GM23338 (cell line): ENCODE measurements at regions not wholly inside any gene's neighbourhood (a gene's known extent, or its start where the extent isn't known, plus 50 kb on each side); places are given as distances from the start of the nearest gene placed in this dataset.
"Not testable (repeated sequence)": the region's sequence is repeated elsewhere in the genome, so short reads cannot be mapped to it uniquely, and the experiment has no call there.

ENCODE experiments used
- CREB1 ChIP-seq: fragments of 250-450 bp; sonication (Bioruptor Pico); IDR thresholded peaks from 2 replicates; pipeline ENCODE4 v1.5.0; 2020; ENCODE audit warnings: low read depth, mild to moderate bottlenecking, moderate library complexity
- CTCF ChIP-seq, 2 experiments: fragments of 200-600 bp in 1 of 2; sonication (generic) in 1 of 2; conservative IDR thresholded peaks; 2 replicates each; pipeline versions ENCODE4 v1.5.1 to v1.6.1; 2016 to 2017; ENCODE audit warnings: antibody characterized with exemption in 2 of 2, low read depth in 2 of 2, mild to moderate bottlenecking in 2 of 2, moderate library complexity in 1 of 2
- EZH2 ChIP-seq: fragments of 200-600 bp; sonication (generic); IDR thresholded peaks from one replicate; pipeline ENCODE4 v1.8.0; 2017; ENCODE audit warnings: antibody characterized with exemption, mild to moderate bottlenecking, low read depth; ENCODE audit not compliant: unreplicated experiment
- POLR2AphosphoS5 ChIP-seq: IDR thresholded peaks from 2 replicates; pipeline ENCODE4 v1.6.1; 2016; ENCODE audit warnings: antibody characterized with exemption, low read depth
- STAT1 ChIP-seq: IDR thresholded peaks from one replicate; pipeline ENCODE4 v1.6.1; 2016; ENCODE audit warnings: antibody characterized with exemption; ENCODE audit not compliant: unreplicated experiment
- ZNF114 ChIP-seq: fragments of 250-450 bp; sonication (Bioruptor Pico); IDR thresholded peaks from 2 replicates; pipeline ENCODE4 v1.5.0; 2020; ENCODE audit warnings: mild to moderate bottlenecking, moderate library complexity
- ZNF331 ChIP-seq: fragments of 250-450 bp; sonication (Bioruptor Pico); IDR thresholded peaks from 2 replicates; pipeline ENCODE4 v1.5.0; 2020; ENCODE audit warnings: low read depth, mild to moderate bottlenecking, moderate library complexity

- TF ChIP-seq CTCF (conservative IDR thresholded peaks at IDR 0.05; ENCODE audit: low read depth in 2 of 2); POLR2AphosphoS5; EZH2; ZNF114 (CRISPR knock-in tag); CREB1 (CRISPR knock-in tag); ZNF331 (CRISPR knock-in tag); STAT1: not testable (repeated sequence)
These were observed 83.0 kb downstream of the GRIN2B start for GRCh38 chr12:13898387-13898786.
